ENCODE measurements at regions not wholly inside any gene's neighbourhood (a gene's known extent, or its start where the extent isn't known, plus 50 kb on each side); places are given as distances from the start of the nearest gene placed in this dataset.
"Not testable (repeated sequence)": the region's sequence is repeated elsewhere in the genome, so short reads cannot be mapped to it uniquely, and the experiment has no call there.

GRCh38 chr18:62442391-62442790, 80.4 kb upstream of the ZCCHC2 start:
- DNase-seq: no peak

DNA sequence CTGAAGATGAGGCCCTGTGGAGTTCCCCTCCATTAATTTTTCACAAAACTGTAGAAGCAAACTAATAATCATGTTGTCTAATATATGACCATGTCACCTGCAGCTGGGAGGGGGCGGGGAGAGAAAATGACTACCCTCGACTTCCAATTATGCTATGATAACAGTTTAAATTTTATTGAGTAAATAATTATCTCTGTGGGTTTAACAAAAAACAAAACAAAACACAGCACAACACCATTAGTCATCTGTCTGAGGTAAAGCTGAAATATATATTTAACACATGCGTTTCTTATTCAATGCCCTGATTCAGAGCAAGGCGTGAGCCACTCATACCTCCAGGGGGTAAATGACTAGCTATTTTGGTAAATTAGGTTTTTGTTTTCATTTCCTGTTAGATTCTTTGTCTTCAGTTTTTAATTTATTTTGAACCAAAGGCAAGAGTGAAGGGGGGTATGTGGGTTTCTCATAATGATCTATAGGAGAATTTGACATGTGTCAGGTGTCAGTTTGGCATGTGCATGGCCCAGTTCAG, 77.4 kb upstream of the ZCCHC2 start:
- DNase-seq: no peak

DNA sequence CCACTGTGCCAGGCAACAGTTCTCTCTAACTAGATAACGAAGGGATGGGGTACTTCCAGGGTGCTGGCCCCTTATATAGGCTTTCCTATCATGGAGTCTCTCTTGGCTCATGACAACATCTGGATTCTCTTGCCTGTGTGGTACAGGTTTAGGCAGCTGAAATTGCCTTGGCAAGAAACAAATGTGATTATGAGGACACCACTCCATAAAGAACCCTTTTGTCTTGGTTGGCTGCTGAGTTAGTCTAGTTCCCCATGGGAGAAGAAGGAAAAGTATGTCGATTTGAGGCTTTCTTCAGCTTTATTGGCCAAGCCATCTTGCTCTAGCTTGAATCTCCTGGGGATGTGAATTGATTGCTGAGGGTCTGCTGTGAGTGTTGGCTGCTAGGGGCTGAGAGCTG, 76.3 kb upstream of the ZCCHC2 start:
- DNase-seq: no peak

DNA sequence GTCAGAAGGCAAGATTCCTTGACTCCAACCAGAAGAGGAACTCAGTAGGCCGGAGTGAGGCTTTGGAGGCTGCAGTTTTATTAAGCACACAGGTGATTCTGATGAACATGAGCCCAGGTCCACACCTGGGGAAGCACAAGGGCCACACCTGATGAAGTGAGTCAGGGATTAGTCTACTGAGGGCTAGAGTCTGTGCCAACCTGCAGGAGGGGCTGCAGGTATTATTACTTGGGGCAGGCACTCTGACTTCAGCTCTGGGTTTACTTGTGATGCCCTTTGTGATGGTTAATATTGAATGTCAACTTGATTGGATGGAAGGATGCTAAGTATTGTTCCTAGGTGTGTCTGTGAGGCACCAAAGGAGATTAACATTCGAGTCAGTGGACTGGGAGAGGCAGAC, 75.2 kb upstream of the ZCCHC2 start:
- DNase-seq: no peak

DNA sequence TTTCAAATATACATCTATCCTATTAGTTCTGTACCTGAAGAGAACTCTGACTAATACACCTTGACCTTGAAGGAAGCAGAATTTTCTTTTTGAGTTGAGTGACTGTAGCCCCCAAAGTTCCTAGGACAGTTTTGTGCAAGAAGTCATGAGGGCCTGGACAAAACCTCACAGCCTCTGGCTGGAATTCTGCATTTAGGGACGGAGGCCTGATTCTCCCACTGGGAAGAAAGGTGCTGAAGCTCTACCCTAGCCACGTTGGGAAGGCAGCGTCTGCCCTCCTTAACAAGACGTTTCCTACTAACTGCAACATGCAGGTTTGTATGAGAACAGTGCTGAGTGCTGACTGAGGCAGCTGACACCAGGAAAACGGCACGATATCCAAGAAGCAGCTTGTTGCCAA, 74.4 kb upstream of the ZCCHC2 start:
- DNase-seq: no peak

DNA sequence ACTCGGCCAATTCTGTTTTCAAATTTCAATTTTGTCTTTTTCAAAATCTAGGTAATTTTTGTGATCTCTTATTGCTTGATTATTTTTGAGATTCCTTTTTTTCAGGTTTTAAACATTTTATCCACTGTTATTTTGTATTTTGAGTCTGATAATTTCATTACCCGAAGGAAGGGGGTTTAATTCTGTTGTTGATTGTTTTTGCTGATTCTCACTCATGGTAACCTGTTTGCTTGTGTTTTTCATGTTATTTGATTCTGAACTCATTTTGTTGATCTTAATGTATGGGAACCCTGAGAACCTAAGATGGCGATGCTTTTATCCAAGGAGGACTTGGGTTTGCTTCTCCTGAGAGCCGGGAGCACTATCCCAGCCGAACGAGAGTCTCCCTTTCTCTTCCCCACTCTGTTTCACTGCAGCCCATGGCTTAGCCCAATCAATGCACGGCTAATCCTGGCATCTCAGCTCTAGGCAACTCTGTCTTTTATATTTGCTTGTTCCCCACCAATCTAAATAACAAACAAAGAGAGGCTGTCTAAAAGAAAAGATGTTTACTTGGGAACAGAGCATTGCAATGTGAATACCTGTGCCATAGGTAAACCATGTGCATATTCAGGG, 73.2 kb upstream of the ZCCHC2 start:
- no peak for DNase-seq

DNA sequence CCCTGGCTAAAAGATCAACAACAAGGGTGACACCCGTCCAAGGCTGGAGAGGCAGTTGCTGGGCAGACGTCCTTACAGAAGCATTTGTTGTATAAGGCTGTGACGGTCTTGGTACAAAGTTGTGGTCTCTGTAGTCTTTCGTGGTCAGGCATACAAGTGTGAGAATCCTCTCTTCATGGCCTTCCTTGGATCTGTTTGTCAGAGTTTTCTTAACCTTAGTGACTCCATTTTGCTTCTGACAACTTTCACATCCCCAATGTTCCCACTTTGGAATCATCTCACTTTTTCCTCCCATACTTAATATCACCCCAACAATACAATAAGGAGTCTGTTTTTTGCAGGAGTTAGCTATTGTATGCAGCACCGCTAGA, 72.7 kb upstream of the ZCCHC2 start:
- no peak for DNase-seq

DNA sequence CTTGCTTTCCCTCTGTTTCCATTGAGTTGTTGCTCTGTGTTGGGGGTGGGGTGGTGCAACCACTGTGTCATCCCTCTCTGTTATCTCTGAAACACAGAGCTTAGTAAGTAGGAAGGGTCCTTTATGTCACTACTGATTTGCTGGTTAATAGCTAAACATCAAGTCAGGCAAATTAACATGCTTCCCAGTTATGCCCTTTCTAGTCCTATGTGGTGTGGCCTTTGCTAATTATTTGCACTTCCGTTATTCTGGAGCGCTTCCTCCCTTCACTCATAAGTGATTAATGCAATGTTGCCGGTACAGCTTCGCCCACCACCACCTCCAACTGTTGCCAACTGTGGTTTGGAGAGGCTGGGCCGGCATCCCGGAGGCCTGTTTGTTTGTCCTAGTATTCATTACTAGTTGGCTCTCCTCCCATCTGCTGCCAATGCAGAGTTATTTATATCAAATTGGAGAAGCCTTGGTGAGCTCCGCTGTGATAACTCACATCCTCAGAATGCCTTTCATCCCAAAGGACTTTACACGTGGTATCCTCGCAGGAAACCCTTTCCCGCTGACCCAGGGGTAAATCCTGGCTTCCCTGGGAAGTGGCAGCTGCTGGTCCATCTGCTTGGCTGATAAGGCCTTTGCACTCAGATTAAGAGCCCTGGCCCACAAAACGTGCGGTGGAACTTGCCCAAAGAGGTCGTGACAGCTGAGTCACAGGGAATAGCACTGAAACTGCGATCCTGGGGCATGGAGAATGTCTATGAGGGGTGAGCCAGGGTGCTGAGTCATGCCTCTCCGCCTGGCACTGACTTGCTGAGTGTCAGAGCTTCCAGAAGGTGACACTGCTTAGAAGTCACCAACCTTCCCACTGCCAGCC, 72.0 kb upstream of the ZCCHC2 start:
- DNase-seq: peak; percentile 54

DNA sequence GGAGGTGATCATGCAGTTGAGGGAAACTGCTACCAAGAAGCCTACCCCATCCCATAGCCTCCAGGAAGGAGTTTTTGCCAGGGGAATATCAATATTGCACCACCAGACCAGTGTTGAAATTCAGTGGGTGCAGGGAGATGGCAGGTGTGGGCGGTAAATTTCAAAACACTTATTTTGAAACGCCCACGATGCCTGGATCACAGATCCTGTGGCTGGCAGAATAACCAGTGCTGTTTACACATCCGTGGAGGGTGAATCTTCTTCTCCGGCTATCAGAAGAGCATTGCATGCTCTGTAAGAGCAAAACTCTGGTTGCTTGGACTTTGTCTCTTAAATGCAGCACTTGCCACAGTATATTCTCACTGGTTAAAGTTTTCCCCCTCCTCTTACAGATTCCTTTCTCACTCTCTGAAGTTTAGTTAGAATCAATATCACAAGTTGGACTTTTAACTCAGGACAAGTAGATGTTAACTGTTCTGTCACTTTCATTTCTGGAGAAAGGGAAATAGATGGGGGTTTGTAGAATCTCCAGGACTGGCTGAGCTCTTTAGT, 70.5 kb upstream of the ZCCHC2 start:
- no peak for DNase-seq

DNA sequence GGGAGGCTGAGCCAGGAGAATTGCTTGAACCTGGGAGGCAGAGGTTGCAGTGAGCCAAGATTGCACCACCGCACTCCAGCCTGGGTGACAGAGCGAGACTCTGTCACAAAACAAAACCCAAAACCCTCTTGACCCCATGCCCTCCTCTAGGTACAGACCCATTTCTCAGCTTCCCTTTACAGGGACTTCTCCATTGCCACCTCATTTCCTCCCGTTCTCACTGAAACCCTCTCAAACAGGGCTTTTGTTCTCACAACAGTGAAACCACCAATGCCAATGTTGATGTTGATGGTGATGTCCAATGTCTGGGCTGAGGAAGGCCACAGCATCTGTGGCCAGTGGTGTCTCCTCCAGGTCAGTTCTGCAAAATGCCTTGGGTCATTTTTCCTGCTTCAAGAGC, 69.0 kb upstream of the ZCCHC2 start:
- DNase-seq: no peak

DNA sequence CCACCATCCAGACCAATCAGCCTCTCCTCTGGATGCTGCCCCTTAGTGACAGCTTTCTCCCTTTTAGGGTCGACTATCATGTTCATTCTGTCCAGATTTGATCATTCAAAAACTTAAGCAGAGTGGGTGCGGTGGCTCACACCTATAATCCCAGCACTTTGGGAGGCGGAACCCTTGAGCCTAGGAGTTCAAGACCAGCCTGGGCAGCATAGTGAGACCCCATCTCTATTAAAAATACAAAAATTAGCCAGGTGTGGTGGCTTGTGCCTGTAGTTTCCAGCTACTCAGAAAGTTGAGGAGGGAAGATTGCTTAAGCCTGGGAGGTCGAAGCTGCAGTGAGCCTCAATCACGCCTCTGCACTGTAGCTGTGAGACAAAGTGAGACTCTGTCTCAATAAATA, 68.3 kb upstream of the ZCCHC2 start:
- DNase-seq: no peak

DNA sequence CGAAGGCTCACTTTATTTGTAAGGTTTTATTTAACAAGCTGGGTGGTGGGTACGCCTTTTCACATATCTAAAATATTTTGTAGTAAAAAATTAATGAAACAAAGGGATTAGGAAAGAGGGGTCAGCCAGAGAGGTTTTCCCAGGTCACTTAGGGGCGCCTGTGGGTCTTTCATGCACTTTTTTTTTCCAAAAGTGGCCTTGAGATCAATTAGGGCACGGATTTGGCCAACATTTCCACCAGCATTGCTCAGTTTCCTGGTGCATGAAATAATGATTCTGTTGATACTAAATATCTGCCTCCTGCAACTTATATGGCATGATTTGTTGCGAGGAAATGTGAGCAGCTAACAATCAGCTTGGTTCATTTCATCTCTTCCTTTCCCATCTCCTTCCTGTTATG, 67.6 kb upstream of the ZCCHC2 start:
- DNase-seq: no peak

GRCh38 chr18:62457877-62458276, 64.9 kb upstream of the ZCCHC2 start:
- DNase-seq: no peak

- no peak for DNase-seq
These were observed 64.5 kb upstream of the ZCCHC2 start for GRCh38 chr18:62458346-62458745.

GRCh38 chr18:62458868-62459716, 63.7 kb upstream of the ZCCHC2 start:
- no peak for DNase-seq

DNA sequence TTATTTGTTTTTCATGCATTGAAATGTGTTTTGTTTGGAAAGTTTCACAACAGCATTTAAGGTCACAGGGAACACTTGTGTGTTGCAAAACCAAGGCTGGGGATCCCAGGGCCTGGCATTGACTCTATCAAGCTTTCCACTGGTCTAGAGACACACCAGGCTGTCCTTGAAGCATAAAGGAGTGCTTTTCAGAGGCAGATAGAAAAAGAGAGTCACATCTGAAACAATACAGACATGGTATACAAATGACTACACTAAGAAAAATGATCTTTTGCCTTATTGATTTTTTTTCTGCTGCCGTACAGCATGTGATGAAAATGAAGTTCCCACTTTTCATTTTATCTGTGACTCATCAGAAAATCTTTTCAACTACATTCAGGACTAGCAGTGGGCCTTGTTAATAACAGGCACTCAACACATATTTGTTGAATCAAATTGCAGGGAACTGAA, 61.9 kb upstream of the ZCCHC2 start:
- DNase-seq: no peak

- DNase-seq: no peak
These were observed 61.2 kb upstream of the ZCCHC2 start for GRCh38 chr18:62461591-62461990.

GRCh38 chr18:62464266-62464665, 58.6 kb upstream of the ZCCHC2 start:
- DNase-seq: no peak

DNA sequence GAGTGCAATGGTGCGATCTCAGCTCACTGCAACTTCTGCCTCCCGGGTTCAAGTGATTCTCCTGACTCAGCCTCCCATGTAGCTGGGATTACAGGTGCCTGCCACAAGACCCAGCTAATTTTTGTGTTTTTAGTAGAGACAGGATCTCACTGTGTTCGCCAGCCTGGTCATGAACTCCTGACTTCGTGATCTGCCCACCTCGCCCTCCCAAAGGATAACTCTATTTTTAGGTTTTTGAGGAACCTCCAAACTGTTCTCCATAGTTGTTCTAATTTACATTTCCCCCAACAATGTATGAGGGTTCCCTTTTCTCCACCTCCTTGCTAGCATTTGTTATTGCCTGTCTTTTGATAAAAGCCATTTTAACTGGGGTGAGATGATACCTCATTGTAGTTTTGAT, 53.7 kb upstream of the ZCCHC2 start:
- not testable (repeated sequence) for DNase-seq

Data from fibroblast of skin of right biceps (primary cell).